Prostate gland (tissue), 2 donors: ENCODE measurements at regions not wholly inside any gene's neighbourhood (a gene's known extent, or its start where the extent isn't known, plus 50 kb on each side); places are given as distances from the start of the nearest gene placed in this dataset.

Experiments
- POLR2A ChIP-seq: fragments of 450-650 bp; IDR thresholded peaks from one replicate; pipeline ENCODE4 v1.6.1; 2016; ENCODE audit warnings: antibody characterized with exemption, mild to moderate bottlenecking
- POLR2AphosphoS5 ChIP-seq: sonication (generic); formaldehyde crosslinking; IDR thresholded peaks from one replicate; pipeline ENCODE4 v1.6.1; 2017; ENCODE audit warnings: antibody characterized with exemption
- TF ChIP-seq, protein P1 (sequence below), 4 experiments: fragments of 200-600 bp in 2 of 4; fragments of 450-650 bp in 2 of 4; sonication (generic) in 2 of 4; IDR thresholded peaks; 1 replicate in 3 of 4; 2 replicates in 1 of 4; pipeline ENCODE4 v1.5.1; 2016 to 2019; ENCODE audit warnings: antibody characterized with exemption in 4 of 4, mild to moderate bottlenecking in 2 of 4, moderate library complexity in 2 of 4

DNA sequence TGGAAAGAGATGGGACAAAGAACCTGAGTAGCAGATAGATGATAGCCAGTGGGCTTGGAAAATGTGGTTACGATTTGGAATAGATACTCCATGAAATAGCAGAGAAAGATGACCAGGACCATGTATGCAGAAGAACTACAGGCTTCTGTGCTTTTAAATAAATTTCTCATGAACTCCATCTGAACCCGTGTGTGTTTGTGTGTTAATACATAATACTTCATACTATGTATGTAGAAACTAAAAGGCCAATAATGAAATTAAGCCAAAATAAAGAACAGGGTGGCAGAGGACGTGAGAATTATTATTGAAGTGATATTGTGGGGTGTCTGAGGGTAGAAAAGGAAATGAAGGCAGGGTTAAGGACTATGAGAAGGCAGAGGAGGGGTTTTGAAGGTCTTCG lies 385.1 kb upstream of the RPS23 start:
- TF ChIP-seq, protein P1, sequence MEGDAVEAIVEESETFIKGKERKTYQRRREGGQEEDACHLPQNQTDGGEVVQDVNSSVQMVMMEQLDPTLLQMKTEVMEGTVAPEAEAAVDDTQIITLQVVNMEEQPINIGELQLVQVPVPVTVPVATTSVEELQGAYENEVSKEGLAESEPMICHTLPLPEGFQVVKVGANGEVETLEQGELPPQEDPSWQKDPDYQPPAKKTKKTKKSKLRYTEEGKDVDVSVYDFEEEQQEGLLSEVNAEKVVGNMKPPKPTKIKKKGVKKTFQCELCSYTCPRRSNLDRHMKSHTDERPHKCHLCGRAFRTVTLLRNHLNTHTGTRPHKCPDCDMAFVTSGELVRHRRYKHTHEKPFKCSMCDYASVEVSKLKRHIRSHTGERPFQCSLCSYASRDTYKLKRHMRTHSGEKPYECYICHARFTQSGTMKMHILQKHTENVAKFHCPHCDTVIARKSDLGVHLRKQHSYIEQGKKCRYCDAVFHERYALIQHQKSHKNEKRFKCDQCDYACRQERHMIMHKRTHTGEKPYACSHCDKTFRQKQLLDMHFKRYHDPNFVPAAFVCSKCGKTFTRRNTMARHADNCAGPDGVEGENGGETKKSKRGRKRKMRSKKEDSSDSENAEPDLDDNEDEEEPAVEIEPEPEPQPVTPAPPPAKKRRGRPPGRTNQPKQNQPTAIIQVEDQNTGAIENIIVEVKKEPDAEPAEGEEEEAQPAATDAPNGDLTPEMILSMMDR (IDR thresholded peaks at IDR 0.05), result no peak
- TF ChIP-seq POLR2A (no peak), POLR2AphosphoS5 (no peak)
